ENCODE measurements at regions not wholly inside any gene's neighbourhood (a gene's known extent, or its start where the extent isn't known, plus 50 kb on each side); places are given as distances from the start of the nearest gene placed in this dataset.
A peak's percentile ranks its signal among the peaks of the same experiment; 100 is the strongest.

- in situ Hi-C loops (cut with HindIII; ENCODE audit: low pct_ligation_motif_present, low sequenced_read_pairs) = no loop called here
- Histone ChIP-seq H3K36me3 (replicated peaks) (no peaks in the 10 kb centered on the region), H3K4me3 (ENCODE audit: low read depth, low read length) (no peak overlapping the region), H3K27me3 (replicated peaks) (no peaks in the 10 kb centered on the region), H3K27ac (no peak overlapping the region)
- TF ChIP-seq, protein P1, sequence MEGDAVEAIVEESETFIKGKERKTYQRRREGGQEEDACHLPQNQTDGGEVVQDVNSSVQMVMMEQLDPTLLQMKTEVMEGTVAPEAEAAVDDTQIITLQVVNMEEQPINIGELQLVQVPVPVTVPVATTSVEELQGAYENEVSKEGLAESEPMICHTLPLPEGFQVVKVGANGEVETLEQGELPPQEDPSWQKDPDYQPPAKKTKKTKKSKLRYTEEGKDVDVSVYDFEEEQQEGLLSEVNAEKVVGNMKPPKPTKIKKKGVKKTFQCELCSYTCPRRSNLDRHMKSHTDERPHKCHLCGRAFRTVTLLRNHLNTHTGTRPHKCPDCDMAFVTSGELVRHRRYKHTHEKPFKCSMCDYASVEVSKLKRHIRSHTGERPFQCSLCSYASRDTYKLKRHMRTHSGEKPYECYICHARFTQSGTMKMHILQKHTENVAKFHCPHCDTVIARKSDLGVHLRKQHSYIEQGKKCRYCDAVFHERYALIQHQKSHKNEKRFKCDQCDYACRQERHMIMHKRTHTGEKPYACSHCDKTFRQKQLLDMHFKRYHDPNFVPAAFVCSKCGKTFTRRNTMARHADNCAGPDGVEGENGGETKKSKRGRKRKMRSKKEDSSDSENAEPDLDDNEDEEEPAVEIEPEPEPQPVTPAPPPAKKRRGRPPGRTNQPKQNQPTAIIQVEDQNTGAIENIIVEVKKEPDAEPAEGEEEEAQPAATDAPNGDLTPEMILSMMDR (IDR thresholded peaks at IDR 0.05; ENCODE audit: low read depth, low read length, missing control alignments) = no peak
- no peak for DNase-seq
Observed at GRCh38 chr7:106183952-106184351, 71.8 kb upstream of the SYPL1 start.

- Histone ChIP-seq H3K4me3 (ENCODE audit: low read depth, low read length) (no peak overlapping the region), H3K36me3 (replicated peaks) (no peaks in the 10 kb centered on the region), H3K27me3 (replicated peaks) (no peaks in the 10 kb centered on the region), H3K27ac (no peak overlapping the region)
- in situ Hi-C loops (cut with HindIII; ENCODE audit: low pct_ligation_motif_present, low sequenced_read_pairs) = no loop called here
- no peak for DNase-seq
- TF ChIP-seq, protein P1 (IDR thresholded peaks at IDR 0.05; ENCODE audit: low read depth, low read length, missing control alignments) = no peak
Observed at GRCh38 chr7:106182904-106183303, 70.8 kb upstream of the SYPL1 start.

- H3K27ac ChIP-seq = no peak overlapping the region
- DNase-seq = no peak
- H3K36me3 ChIP-seq (replicated peaks) = no peaks in the 10 kb centered on the region
- TF ChIP-seq, protein P1 (IDR thresholded peaks at IDR 0.05; ENCODE audit: low read depth, low read length, missing control alignments) = no peak
- in situ Hi-C loops (cut with HindIII; ENCODE audit: low pct_ligation_motif_present, low sequenced_read_pairs) = no loop called here
- H3K27me3 ChIP-seq (replicated peaks) = no peaks in the 10 kb centered on the region
- H3K4me3 ChIP-seq (ENCODE audit: low read depth, low read length) = no peak overlapping the region
Observed at GRCh38 chr7:106181658-106182265, 69.7 kb upstream of the SYPL1 start.

DNA sequence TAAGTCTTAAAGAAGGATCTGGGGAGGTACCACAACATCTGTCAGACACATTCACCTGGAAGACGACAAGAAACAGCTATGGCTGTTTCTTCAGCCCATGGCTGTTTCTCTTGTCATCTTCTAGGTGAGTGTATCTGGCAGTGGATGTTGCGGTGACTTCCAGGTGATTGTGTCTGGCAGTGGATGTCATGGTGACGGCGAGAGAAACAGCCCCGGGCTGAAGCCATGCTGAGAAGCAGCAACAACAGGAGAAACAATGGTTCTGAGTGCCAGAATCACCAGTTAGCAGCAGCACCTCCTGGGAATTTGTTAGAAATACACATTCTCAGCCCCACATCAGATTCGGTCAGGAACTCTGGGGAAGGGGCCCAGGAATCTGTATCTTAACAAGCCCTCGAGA, 68.6 kb upstream of the SYPL1 start:
- Histone ChIP-seq H3K27ac (no peak overlapping the region), H3K36me3 (replicated peaks) (no peaks in the 10 kb centered on the region), H3K27me3 (replicated peaks) (no peaks in the 10 kb centered on the region), H3K4me3 (ENCODE audit: low read depth, low read length) (no peak overlapping the region)
- in situ Hi-C loops (cut with HindIII; ENCODE audit: low pct_ligation_motif_present, low sequenced_read_pairs) = no loop called here
- no peak for DNase-seq
- TF ChIP-seq, protein P1 (IDR thresholded peaks at IDR 0.05; ENCODE audit: low read depth, low read length, missing control alignments) = no peak

DNA sequence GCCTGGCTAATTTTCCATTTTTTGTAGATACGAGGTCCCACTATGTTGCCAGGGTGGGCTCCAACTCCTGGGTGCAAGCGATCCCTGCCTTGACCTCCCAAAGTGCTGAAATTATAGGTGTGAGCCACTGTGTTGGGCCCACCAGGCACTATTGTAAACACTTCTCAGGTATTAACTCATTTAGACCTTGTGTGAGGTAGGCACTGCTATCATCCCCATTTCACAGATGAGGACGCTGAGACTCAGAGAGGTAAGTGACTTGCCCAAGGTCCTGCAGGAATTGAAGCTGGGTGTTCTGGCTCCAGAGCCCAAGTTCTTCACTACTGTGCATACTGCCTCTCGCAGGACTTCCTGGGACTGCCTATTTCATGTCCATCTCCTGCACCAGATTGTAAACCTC, 67.1 kb upstream of the SYPL1 start:
- H3K36me3 ChIP-seq (replicated peaks) = no peaks in the 10 kb centered on the region
- no peaks in the 10 kb centered on the region for H3K27me3 ChIP-seq (replicated peaks)
- DNase-seq = no peak
- in situ Hi-C loops (cut with HindIII; ENCODE audit: low pct_ligation_motif_present, low sequenced_read_pairs) = no loop called here
- no peak overlapping the region for H3K27ac ChIP-seq
- TF ChIP-seq, protein P1 (IDR thresholded peaks at IDR 0.05; ENCODE audit: low read depth, low read length, missing control alignments) = no peak
- H3K4me3 ChIP-seq (ENCODE audit: low read depth, low read length) = no peak overlapping the region

DNA sequence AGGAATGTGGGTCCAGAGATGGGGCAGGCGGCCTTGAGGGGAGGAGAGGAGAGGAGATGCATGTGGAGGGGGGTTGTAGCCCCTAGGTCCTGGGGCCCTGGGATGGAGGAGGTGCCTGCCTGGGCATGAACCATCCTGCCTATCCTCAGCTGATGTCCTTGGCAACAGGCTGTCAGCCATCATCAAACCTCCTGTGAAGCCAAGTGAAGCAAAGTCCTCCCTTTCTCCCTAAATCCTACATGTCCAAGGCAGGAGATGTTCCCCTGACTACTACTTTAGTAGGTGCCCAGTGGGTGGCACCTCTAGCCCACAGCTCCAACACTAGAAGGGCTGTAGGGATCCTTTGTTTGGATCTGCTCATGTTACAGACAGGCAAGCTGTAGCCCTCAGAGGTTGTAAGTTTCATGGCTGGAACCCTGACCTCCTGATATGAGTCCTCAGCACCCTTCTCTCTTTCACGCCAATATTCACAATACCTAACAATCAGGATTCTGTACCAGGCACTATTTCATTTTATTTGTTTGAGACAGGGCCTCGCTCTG, 66.6 kb upstream of the SYPL1 start:
- Histone ChIP-seq H3K4me3 (ENCODE audit: low read depth, low read length) (no peak overlapping the region), H3K27ac (no peak overlapping the region), H3K36me3 (replicated peaks) (no peaks in the 10 kb centered on the region), H3K27me3 (replicated peaks) (no peaks in the 10 kb centered on the region)
- in situ Hi-C loops (cut with HindIII; ENCODE audit: low pct_ligation_motif_present, low sequenced_read_pairs) = no loop called here
- DNase-seq = peak; percentile 39
- TF ChIP-seq, protein P1 (IDR thresholded peaks at IDR 0.05; ENCODE audit: low read depth, low read length, missing control alignments) = peak; percentile 57

All from brain microvascular endothelial cell (primary cell).